Transverse colon (tissue), 4 donors: ENCODE measurements at regions not wholly inside any gene's neighbourhood (a gene's known extent, or its start where the extent isn't known, plus 50 kb on each side); places are given as distances from the start of the nearest gene placed in this dataset.

Experiments
- DNase-seq: peaks from one replicate; pipeline ENCODE4 v3.0.0-alpha.2; 2019
- H3K27ac ChIP-seq, 4 donors: fragments of 200-600 bp; sonication (generic); 2 replicates each; pipeline ENCODE4 v1.5.1; 2016 to 2018; ENCODE audit warnings: inconsistent platforms in 4 of 4
- H3K27me3 ChIP-seq: fragments of 200-600 bp; sonication (generic); 2 replicates; pipeline ENCODE4 v1.5.1; 2017; ENCODE audit warnings: inconsistent platforms
- H3K36me3 ChIP-seq, 4 donors: fragments of 200-600 bp; sonication (generic); 2 replicates each; pipeline ENCODE4 v1.5.1; 2017 to 2019; ENCODE audit warnings: inconsistent platforms in 4 of 4
- H3K4me1 ChIP-seq, 4 donors: fragments of 200-600 bp; sonication (generic); 2 replicates each; pipeline ENCODE4 v1.5.1; 2017 to 2020; ENCODE audit warnings: inconsistent platforms in 4 of 4
- H3K4me3 ChIP-seq, 4 donors: fragments of 200-600 bp; sonication (generic); 1 replicate in 1 of 4; 2 replicates in 3 of 4; pipeline versions ENCODE4 v1.5.1 to v1.6.1; 2017 to 2019; ENCODE audit warnings: inconsistent platforms in 4 of 4
- H3K9me3 ChIP-seq, 2 donors: fragments of 200-600 bp; sonication (generic); 2 replicates each; pipeline ENCODE4 v1.5.1; 2017 to 2019; ENCODE audit warnings: inconsistent platforms in 2 of 2
- EP300 ChIP-seq: sonication (generic); formaldehyde crosslinking; IDR thresholded peaks from one replicate; pipeline ENCODE4 v1.6.1; 2017; ENCODE audit warnings: antibody characterized with exemption, low read depth
- POLR2A ChIP-seq: fragments of 450-650 bp; IDR thresholded peaks from one replicate; pipeline ENCODE4 v1.6.1; 2016; ENCODE audit warnings: antibody characterized with exemption, mild to moderate bottlenecking, moderate library complexity
- POLR2AphosphoS5 ChIP-seq, 3 donors: sonication (generic); formaldehyde crosslinking; IDR thresholded peaks; one replicate each; pipeline ENCODE4 v1.6.1; 2016; ENCODE audit warnings: antibody characterized with exemption in 3 of 3
- WGBS, 2 donors: methylation state at CpG; one replicate each; pipeline ENCODE4 v1.1.5; 2018; ENCODE audit warnings: low coverage in 1 of 2; 5-methylcytosine and 5-hydroxymethylcytosine counted together
- in situ Hi-C, 4 donors: fragments of 200-750 bp; cut with MboI; loops; one replicate each; pipeline versions ENCODE4 v1.15.0 to v1.15.1; 2017; ENCODE audit warnings: low sequenced_read_pairs in 3 of 4, low pct_ligation_motif_present in 1 of 4, low pct_unique_long_range_greater_than_20kb in 1 of 4
- intact Hi-C: fragments of 100-400 bp; cut with DNase I; formaldehyde crosslinking; loops from one replicate; pipeline ENCODE4 v1.15.1; 2023; ENCODE audit warnings: low total_unique reads
- TF ChIP-seq, protein P1 (sequence below), 5 experiments: fragments of 200-600 bp in 3 of 5; fragments of 450-650 bp in 2 of 5; sonication (generic) in 3 of 5; IDR thresholded peaks; 1 replicate in 2 of 5; 2 replicates in 3 of 5; pipeline ENCODE4 v1.5.1; 2016 to 2017; ENCODE audit warnings: antibody characterized with exemption in 5 of 5, inconsistent platforms in 3 of 5, mild to moderate bottlenecking in 2 of 5, moderate library complexity in 1 of 5

DNA sequence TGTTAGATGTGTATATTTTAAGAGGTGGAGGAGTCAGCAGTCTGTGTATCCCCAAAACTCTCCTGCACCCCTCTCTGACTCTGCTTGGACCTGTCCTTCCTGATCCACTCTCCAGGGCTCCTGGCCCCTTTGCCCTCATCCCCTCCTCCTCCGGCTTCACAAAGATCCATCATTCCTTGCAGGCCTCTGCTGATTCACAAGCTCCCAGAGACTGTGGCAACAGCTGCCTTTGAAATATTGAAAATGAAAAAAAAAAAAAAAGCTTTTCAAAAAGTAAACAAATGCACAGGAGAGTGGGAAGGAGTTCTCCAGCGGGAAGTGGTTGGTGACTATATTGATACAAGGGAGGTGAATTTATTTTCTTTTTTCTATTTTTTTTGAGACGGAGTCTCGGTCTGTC lies 330.2 kb upstream of the SULF2 start:
- H3K4me1 ChIP-seq = no peaks in the 10 kb centered on the region
- no peaks in the 10 kb centered on the region for H3K36me3 ChIP-seq
- no peaks in the 10 kb centered on the region for H3K27me3 ChIP-seq
- WGBS, 2 donors = 75 to 80% methylated on average over 4 of the region's 4 CpGs
- intact Hi-C loops (no loop called here), in situ Hi-C loops (no loop called here)
- no peak overlapping the region for H3K27ac ChIP-seq
- no peak for DNase-seq
- H3K9me3 ChIP-seq = no peaks in the 10 kb centered on the region
- no peak for TF ChIP-seq EP300
- TF ChIP-seq POLR2AphosphoS5 (IDR thresholded peaks at IDR 0.05) = no peak
- TF ChIP-seq POLR2A = no peak
- TF ChIP-seq, protein P1, sequence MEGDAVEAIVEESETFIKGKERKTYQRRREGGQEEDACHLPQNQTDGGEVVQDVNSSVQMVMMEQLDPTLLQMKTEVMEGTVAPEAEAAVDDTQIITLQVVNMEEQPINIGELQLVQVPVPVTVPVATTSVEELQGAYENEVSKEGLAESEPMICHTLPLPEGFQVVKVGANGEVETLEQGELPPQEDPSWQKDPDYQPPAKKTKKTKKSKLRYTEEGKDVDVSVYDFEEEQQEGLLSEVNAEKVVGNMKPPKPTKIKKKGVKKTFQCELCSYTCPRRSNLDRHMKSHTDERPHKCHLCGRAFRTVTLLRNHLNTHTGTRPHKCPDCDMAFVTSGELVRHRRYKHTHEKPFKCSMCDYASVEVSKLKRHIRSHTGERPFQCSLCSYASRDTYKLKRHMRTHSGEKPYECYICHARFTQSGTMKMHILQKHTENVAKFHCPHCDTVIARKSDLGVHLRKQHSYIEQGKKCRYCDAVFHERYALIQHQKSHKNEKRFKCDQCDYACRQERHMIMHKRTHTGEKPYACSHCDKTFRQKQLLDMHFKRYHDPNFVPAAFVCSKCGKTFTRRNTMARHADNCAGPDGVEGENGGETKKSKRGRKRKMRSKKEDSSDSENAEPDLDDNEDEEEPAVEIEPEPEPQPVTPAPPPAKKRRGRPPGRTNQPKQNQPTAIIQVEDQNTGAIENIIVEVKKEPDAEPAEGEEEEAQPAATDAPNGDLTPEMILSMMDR (IDR thresholded peaks at IDR 0.05) = no peak
- no peak overlapping the region for H3K4me3 ChIP-seq

DNA sequence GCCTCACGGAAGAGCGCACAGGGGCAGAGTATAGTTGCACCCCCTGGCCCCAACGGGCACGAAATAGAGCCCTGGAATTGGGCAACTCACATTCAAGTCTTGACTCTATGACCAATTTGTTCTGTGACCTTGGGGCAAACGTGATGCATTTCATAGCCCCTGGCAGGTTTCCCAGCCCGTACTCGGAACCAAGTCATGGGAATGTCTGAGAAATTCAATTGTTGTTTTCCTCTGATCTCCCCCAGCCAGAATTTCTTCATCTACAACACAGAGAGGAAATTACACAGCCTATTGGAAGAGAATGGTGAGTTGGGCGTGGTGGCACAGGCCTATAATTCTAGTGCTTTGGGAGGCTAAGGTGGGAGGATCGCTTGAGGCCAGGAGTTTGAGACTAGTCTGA lies 322.3 kb upstream of the SULF2 start:
- in situ Hi-C loops (no loop called here), intact Hi-C loops (no loop called here)
- H3K27ac ChIP-seq = no peak overlapping the region
- no peak for DNase-seq
- H3K27me3 ChIP-seq = no peaks in the 10 kb centered on the region
- no peaks in the 10 kb centered on the region for H3K36me3 ChIP-seq
- H3K4me3 ChIP-seq = no peak overlapping the region
- WGBS, 2 donors = 74 to 100% methylated on average over 2 to 9 of the region's 9 CpGs
- TF ChIP-seq POLR2AphosphoS5 (IDR thresholded peaks at IDR 0.05) = no peak
- no peaks in the 10 kb centered on the region for H3K9me3 ChIP-seq
- no peaks in the 10 kb centered on the region for H3K4me1 ChIP-seq

DNA sequence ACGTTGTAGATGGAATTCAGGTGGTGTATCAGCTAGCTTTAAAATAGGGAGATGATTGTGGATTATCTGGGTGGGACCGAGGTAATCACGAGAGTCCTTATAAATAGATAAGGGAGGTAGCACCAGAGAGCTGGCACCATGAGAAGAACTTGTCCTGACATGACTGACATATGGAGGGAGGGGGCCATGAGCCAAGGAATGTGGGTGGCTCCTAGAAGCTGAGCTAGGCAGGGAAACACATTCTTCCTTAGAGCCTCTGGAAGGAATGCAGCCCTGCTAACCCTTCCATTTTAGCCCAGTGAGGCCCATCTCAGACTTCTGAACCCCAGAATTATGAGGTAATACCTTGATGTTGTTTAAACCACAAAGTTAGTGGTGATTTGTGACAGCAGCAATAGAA lies 321.1 kb upstream of the SULF2 start:
- in situ Hi-C loops = no loop called here
- TF ChIP-seq POLR2AphosphoS5 (IDR thresholded peaks at IDR 0.05) (no peak), POLR2A (no peak), EP300 (no peak)
- TF ChIP-seq, protein P1 (IDR thresholded peaks at IDR 0.05) = no peak
- intact Hi-C loops = no loop called here
- Histone ChIP-seq H3K9me3 (no peaks in the 10 kb centered on the region), H3K4me1 (no peaks in the 10 kb centered on the region), H3K4me3 (no peak overlapping the region), H3K36me3 (no peaks in the 10 kb centered on the region), H3K27ac (no peak overlapping the region), H3K27me3 (no peaks in the 10 kb centered on the region)
- DNase-seq = no peak
- 29 to 66% methylated on average over 1 to 3 of the region's 3 CpGs for whole genome bisulfite sequencing, 2 donors

DNA sequence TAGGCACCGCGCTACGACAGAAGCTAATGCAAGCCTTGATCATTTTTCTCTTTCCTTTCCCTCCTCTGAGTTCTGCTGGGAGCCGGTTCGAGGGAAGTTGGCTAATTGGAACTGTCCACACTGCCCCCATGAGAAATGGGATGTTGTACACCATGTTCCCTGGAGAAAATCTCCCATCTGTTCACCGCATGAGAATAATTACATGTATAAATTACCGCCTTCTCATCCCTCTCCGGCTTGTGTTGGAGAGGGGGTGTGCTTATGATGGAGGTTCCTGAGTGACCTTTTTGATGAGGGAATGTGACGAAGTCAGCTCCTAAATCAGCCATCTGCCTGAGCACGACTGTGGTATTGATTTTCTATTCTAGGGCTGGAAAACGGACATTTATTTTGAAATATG lies 320.2 kb upstream of the SULF2 start:
- Histone ChIP-seq H3K27ac (no peak overlapping the region), H3K4me1 (no peaks in the 10 kb centered on the region), H3K9me3 (no peaks in the 10 kb centered on the region), H3K27me3 (no peaks in the 10 kb centered on the region), H3K36me3 (no peaks in the 10 kb centered on the region), H3K4me3 (no peak overlapping the region)
- intact Hi-C loops = no loop called here
- in situ Hi-C loops = no loop called here
- 86 to 91% methylated on average over 11 of the region's 11 CpGs for WGBS, 2 donors
- TF ChIP-seq POLR2AphosphoS5 (IDR thresholded peaks at IDR 0.05) = no peak
- no peak for TF ChIP-seq EP300
- TF ChIP-seq, protein P1 (IDR thresholded peaks at IDR 0.05) = no peak
- no peak for TF ChIP-seq POLR2A
- no peak for DNase-seq

DNA sequence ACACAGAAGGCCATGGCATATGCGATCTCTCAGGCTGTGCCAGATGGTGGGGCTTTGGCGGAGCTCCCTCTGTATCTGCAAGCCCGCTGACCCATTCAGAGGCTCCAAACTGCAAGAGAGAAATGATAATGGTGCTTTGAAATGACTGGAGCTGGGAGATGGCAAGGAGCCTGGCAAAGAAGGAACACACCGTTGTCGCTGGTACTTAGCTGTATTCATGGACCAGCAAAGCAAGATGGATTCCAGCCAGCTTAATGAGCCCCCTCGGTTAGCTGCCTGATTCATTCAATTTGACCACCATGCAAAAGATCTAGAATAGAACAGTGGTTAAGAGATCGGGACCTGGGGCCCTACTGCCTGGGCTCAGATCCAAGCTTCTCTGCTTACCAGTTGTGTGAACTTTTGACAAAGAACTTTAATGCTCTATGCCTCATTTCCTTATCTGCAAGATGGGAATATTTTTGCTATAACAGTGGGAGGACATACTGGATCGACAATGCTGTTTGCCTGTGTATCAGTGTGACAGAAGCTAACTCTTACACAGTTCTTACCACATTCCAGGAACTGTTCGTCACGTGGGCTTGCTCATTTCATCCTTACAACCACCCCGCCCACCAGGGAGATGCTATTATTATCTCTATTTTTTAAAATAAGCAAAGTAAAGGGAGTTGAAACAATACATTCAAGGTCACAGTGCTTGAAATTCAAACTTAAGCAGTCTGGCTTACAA lies 317.8 kb upstream of the SULF2 start:
- in situ Hi-C loops (no loop called here), intact Hi-C loops (no loop called here)
- Histone ChIP-seq H3K9me3 (no peaks in the 10 kb centered on the region), H3K27ac (no peak overlapping the region), H3K27me3 (no peaks in the 10 kb centered on the region), H3K36me3 (no peaks in the 10 kb centered on the region), H3K4me1 (no peaks in the 10 kb centered on the region), H3K4me3 (no peak overlapping the region)
- DNase-seq = no peak
- WGBS, 2 donors = 69% methylated on average over 11 of the region's 11 CpGs; no CpG with 5 or more reads in 1 of the 2 donors
- TF ChIP-seq EP300 (no peak), POLR2AphosphoS5 (IDR thresholded peaks at IDR 0.05) (no peak), POLR2A (no peak)
- TF ChIP-seq, protein P1 (IDR thresholded peaks at IDR 0.05) = no peak
